ENCODE measurements at regions not wholly inside any gene's neighbourhood (a gene's known extent, or its start where the extent isn't known, plus 50 kb on each side); places are given as distances from the start of the nearest gene placed in this dataset.

GRCh38 chr2:223369889-223370288, 232.3 kb downstream of the SCG2 start:
- Mint-ChIP-seq H3K36me3 (no peaks in the 10 kb centered on the region), H3K27me3 (ENCODE audit: low read depth in 3 of 3) (peaks cover 0 to 4% (median 2%) of the 10 kb centered on the region in 3 donors), H3K4me3 (no peak overlapping the region), H3K9me3 (peaks cover 0 to 6% (median 0%) of the 10 kb centered on the region in 7 donors), H3K4me1 (no peaks in the 10 kb centered on the region), H3K27ac (no peak overlapping the region)
- Histone ChIP-seq H3K79me2 (ENCODE audit: insufficient read depth, low read length) (no peaks in the 10 kb centered on the region), H3K36me3 (replicated peaks in 1 of 2; ENCODE audit: control insufficient read depth in 1 of 2, insufficient read depth in 2 of 2, low read length in 2 of 2) (no peaks in the 10 kb centered on the region), H3K27me3 (ENCODE audit: control insufficient read depth in 2 of 2, insufficient read depth in 2 of 2, low read length in 2 of 2) (no peaks in the 10 kb centered on the region), H3K27ac (ENCODE audit: low read depth in 1 of 2, low read length in 2 of 2) (no peak overlapping the region), H3K4me1 (ENCODE audit: control insufficient read depth in 1 of 2, insufficient read depth in 2 of 2, low read length in 2 of 2) (no peaks in the 10 kb centered on the region), H4K20me1 (ENCODE audit: insufficient read depth, low read length) (no peaks in the 10 kb centered on the region), H3K4me2 (replicated peaks; ENCODE audit: extremely low read depth, low read length, poor library complexity, severe bottlenecking) (no peak overlapping the region), H2AFZ (ENCODE audit: insufficient read depth, low read depth, low read length, poor library complexity, severe bottlenecking) (no peak overlapping the region), H3K9me3 (replicated peaks in 1 of 2; ENCODE audit: control insufficient read depth in 1 of 2, insufficient read depth in 1 of 2, low read length in 2 of 2) (no peaks in the 10 kb centered on the region), H3K4me3 (replicated peaks in 1 of 3; ENCODE audit: low read depth in 2 of 3, low read length in 3 of 3) (no peak overlapping the region), H3K9ac (ENCODE audit: insufficient read depth, low read length, poor library complexity, severe bottlenecking) (no peak overlapping the region)
- WGBS (ENCODE audit: insufficient coverage), result 0% methylated on average over 1 of the region's 3 CpGs
- no peak for TF ChIP-seq CTCF (IDR thresholded peaks at IDR 0.05)
- intact Hi-C loops (cut with micrococcal nuclease), result loop anchor here in 1 of 2 donors (2.0 kb wide), 1 partner anchor 43 kb away; no protein-coding TSS in a partner anchor
- no peak for DNase-seq

- H3K79me2 ChIP-seq (ENCODE audit: insufficient read depth, low read length), result no peaks in the 10 kb centered on the region
- no peak overlapping the region for H3K9ac ChIP-seq (ENCODE audit: insufficient read depth, low read length, poor library complexity, severe bottlenecking)
- WGBS (ENCODE audit: insufficient coverage), result no CpG with 5 or more reads among the region's 1 CpG
- H3K36me3 ChIP-seq (replicated peaks in 1 of 2; ENCODE audit: control insufficient read depth in 1 of 2, insufficient read depth in 2 of 2, low read length in 2 of 2), result no peaks in the 10 kb centered on the region
- H3K27me3 ChIP-seq (ENCODE audit: control insufficient read depth in 2 of 2, insufficient read depth in 2 of 2, low read length in 2 of 2), result no peaks in the 10 kb centered on the region
- H3K4me3 Mint-ChIP-seq, result no peak overlapping the region
- H3K9me3 Mint-ChIP-seq, result peaks cover 0 to 5% (median 2%) of the 10 kb centered on the region in 7 donors
- no peak for TF ChIP-seq CTCF (IDR thresholded peaks at IDR 0.05)
- DNase-seq, result no peak
- H3K9me3 ChIP-seq (replicated peaks in 1 of 2; ENCODE audit: control insufficient read depth in 1 of 2, insufficient read depth in 1 of 2, low read length in 2 of 2), result peaks cover 0 to 3% of the 10 kb centered on the region in 2 donors
- no peak overlapping the region for H3K27ac ChIP-seq (ENCODE audit: low read depth in 1 of 2, low read length in 2 of 2)
- intact Hi-C loops (cut with micrococcal nuclease), result no loop called here
- no peaks in the 10 kb centered on the region for H3K4me1 ChIP-seq (ENCODE audit: control insufficient read depth in 1 of 2, insufficient read depth in 2 of 2, low read length in 2 of 2)
- no peak overlapping the region for H2AFZ ChIP-seq (ENCODE audit: insufficient read depth, low read depth, low read length, poor library complexity, severe bottlenecking)
- H3K36me3 Mint-ChIP-seq, result no peaks in the 10 kb centered on the region
- no peaks in the 10 kb centered on the region for H4K20me1 ChIP-seq (ENCODE audit: insufficient read depth, low read length)
- no peak overlapping the region for H3K4me3 ChIP-seq (replicated peaks in 1 of 3; ENCODE audit: low read depth in 2 of 3, low read length in 3 of 3)
- no peaks in the 10 kb centered on the region for H3K4me1 Mint-ChIP-seq
- H3K27ac Mint-ChIP-seq, result no peak overlapping the region
- H3K4me2 ChIP-seq (replicated peaks; ENCODE audit: extremely low read depth, low read length, poor library complexity, severe bottlenecking), result no peak overlapping the region
- no peaks in the 10 kb centered on the region for H3K27me3 Mint-ChIP-seq (ENCODE audit: low read depth in 3 of 3)
Observed at GRCh38 chr2:223383315-223383714, 218.8 kb downstream of the SCG2 start.
